ENCODE measurements at regions not wholly inside any gene's neighbourhood (a gene's known extent, or its start where the extent isn't known, plus 50 kb on each side); places are given as distances from the start of the nearest gene placed in this dataset.

GRCh38 chr1:50279622-50280330, 143.5 kb downstream of the DMRTA2 start:
- peak; percentile 28 to 62 for DNase-seq (ENCODE audit: low read depth in 1 of 2, low spot score in 1 of 2)
- in situ Hi-C loops (cut with HindIII; ENCODE audit: low pct_unique_long_range_greater_than_20kb, low sequenced_read_pairs) = no loop called here
- TF ChIP-seq JUND (IDR thresholded peaks at IDR 0.05; ENCODE audit: low read depth) = no peak

- in situ Hi-C loops (cut with HindIII; ENCODE audit: low pct_unique_long_range_greater_than_20kb, low sequenced_read_pairs) = no loop called here
- TF ChIP-seq JUND (IDR thresholded peaks at IDR 0.05; ENCODE audit: low read depth) = no peak
- no peak for DNase-seq (ENCODE audit: low read depth in 1 of 2, low spot score in 1 of 2)
Observed at GRCh38 chr1:50278961-50279360, 144.3 kb downstream of the DMRTA2 start.

GRCh38 chr1:50278410-50278809, 144.8 kb downstream of the DMRTA2 start:
- in situ Hi-C loops (cut with HindIII; ENCODE audit: low pct_unique_long_range_greater_than_20kb, low sequenced_read_pairs) = no loop called here
- no peak for TF ChIP-seq JUND (IDR thresholded peaks at IDR 0.05; ENCODE audit: low read depth)
- no peak for DNase-seq (ENCODE audit: low read depth in 1 of 2, low spot score in 1 of 2)

- no peak for TF ChIP-seq JUND (IDR thresholded peaks at IDR 0.05; ENCODE audit: low read depth)
- in situ Hi-C loops (cut with HindIII; ENCODE audit: low pct_unique_long_range_greater_than_20kb, low sequenced_read_pairs) = no loop called here
- no peak for DNase-seq (ENCODE audit: low read depth in 1 of 2, low spot score in 1 of 2)
Observed at GRCh38 chr1:50275566-50275965, 147.7 kb downstream of the DMRTA2 start.

GRCh38 chr1:50272912-50273311, 150.3 kb downstream of the DMRTA2 start:
- in situ Hi-C loops (cut with HindIII; ENCODE audit: low pct_unique_long_range_greater_than_20kb, low sequenced_read_pairs) = no loop called here
- DNase-seq (ENCODE audit: low read depth in 1 of 2, low spot score in 1 of 2) = no peak
- TF ChIP-seq JUND (IDR thresholded peaks at IDR 0.05; ENCODE audit: low read depth) = no peak

GRCh38 chr1:50271968-50272578, 151.2 kb downstream of the DMRTA2 start:
- no peak for TF ChIP-seq JUND (IDR thresholded peaks at IDR 0.05; ENCODE audit: low read depth)
- in situ Hi-C loops (cut with HindIII; ENCODE audit: low pct_unique_long_range_greater_than_20kb, low sequenced_read_pairs) = no loop called here
- DNase-seq (ENCODE audit: low read depth in 1 of 2, low spot score in 1 of 2) = peak; percentile 32

- no peak for DNase-seq (ENCODE audit: low read depth in 1 of 2, low spot score in 1 of 2)
- in situ Hi-C loops (cut with HindIII; ENCODE audit: low pct_unique_long_range_greater_than_20kb, low sequenced_read_pairs) = no loop called here
- no peak for TF ChIP-seq JUND (IDR thresholded peaks at IDR 0.05; ENCODE audit: low read depth)
Observed at GRCh38 chr1:50271337-50271736, 151.9 kb downstream of the DMRTA2 start.

GRCh38 chr1:50270926-50271325, 152.3 kb downstream of the DMRTA2 start:
- in situ Hi-C loops (cut with HindIII; ENCODE audit: low pct_unique_long_range_greater_than_20kb, low sequenced_read_pairs) = no loop called here
- DNase-seq (ENCODE audit: low read depth in 1 of 2, low spot score in 1 of 2) = no peak
- TF ChIP-seq JUND (IDR thresholded peaks at IDR 0.05; ENCODE audit: low read depth) = no peak

- TF ChIP-seq JUND (IDR thresholded peaks at IDR 0.05; ENCODE audit: low read depth) = no peak
- peak; percentile 47 to 69 for DNase-seq (ENCODE audit: low read depth in 1 of 2, low spot score in 1 of 2)
- in situ Hi-C loops (cut with HindIII; ENCODE audit: low pct_unique_long_range_greater_than_20kb, low sequenced_read_pairs) = no loop called here
Observed at GRCh38 chr1:50268049-50268448, 155.2 kb downstream of the DMRTA2 start.

GRCh38 chr1:50266509-50266908, 156.7 kb downstream of the DMRTA2 start:
- in situ Hi-C loops (cut with HindIII; ENCODE audit: low pct_unique_long_range_greater_than_20kb, low sequenced_read_pairs) = no loop called here
- no peak for DNase-seq (ENCODE audit: low read depth in 1 of 2, low spot score in 1 of 2)
- TF ChIP-seq JUND (IDR thresholded peaks at IDR 0.05; ENCODE audit: low read depth) = no peak

GRCh38 chr1:50265790-50266314, 157.1 kb downstream of the ELAVL4 start:
- in situ Hi-C loops (cut with HindIII; ENCODE audit: low pct_unique_long_range_greater_than_20kb, low sequenced_read_pairs) = no loop called here
- no peak for TF ChIP-seq JUND (IDR thresholded peaks at IDR 0.05; ENCODE audit: low read depth)
- DNase-seq (ENCODE audit: low read depth in 1 of 2, low spot score in 1 of 2) = no peak

GRCh38 chr1:50264590-50264989, 155.9 kb downstream of the ELAVL4 start:
- no peak for TF ChIP-seq JUND (IDR thresholded peaks at IDR 0.05; ENCODE audit: low read depth)
- in situ Hi-C loops (cut with HindIII; ENCODE audit: low pct_unique_long_range_greater_than_20kb, low sequenced_read_pairs) = no loop called here
- no peak for DNase-seq (ENCODE audit: low read depth in 1 of 2, low spot score in 1 of 2)

- no peak for TF ChIP-seq JUND (IDR thresholded peaks at IDR 0.05; ENCODE audit: low read depth)
- in situ Hi-C loops (cut with HindIII; ENCODE audit: low pct_unique_long_range_greater_than_20kb, low sequenced_read_pairs) = no loop called here
- DNase-seq (ENCODE audit: low read depth in 1 of 2, low spot score in 1 of 2) = no peak
Observed at GRCh38 chr1:50262436-50262835, 153.7 kb downstream of the ELAVL4 start.

All from T47D (cell line).